ENCODE measurements at regions not wholly inside any gene's neighbourhood (a gene's known extent, or its start where the extent isn't known, plus 50 kb on each side); places are given as distances from the start of the nearest gene placed in this dataset.
"Not testable (repeated sequence)": the region's sequence is repeated elsewhere in the genome, so short reads cannot be mapped to it uniquely, and the experiment has no call there.

GRCh38 chr14:71437870-71438269, 494.4 kb upstream of the RGS6 start:
- no peak for ATAC-seq

- ATAC-seq = peak; percentile 26
Observed at GRCh38 chr14:71438684-71439083, 493.5 kb upstream of the RGS6 start.

GRCh38 chr14:71441126-71441525, 491.1 kb upstream of the RGS6 start:
- no peak for ATAC-seq

GRCh38 chr14:71444030-71444822, 488.0 kb upstream of the RGS6 start:
- no peak for ATAC-seq

GRCh38 chr14:71448431-71449315, 483.6 kb upstream of the RGS6 start:
- peak; percentile 77 for ATAC-seq

GRCh38 chr14:71449316-71450055, 482.7 kb upstream of the RGS6 start:
- ATAC-seq = peak; percentile 66

- no peak for ATAC-seq
Observed at GRCh38 chr14:71451501-71451900, 480.7 kb upstream of the RGS6 start.

- no peak for ATAC-seq
Observed at GRCh38 chr14:71452539-71452938, 479.7 kb upstream of the RGS6 start.

GRCh38 chr14:71452987-71453386, 479.2 kb upstream of the RGS6 start:
- no peak for ATAC-seq

GRCh38 chr14:71454010-71454409, 478.2 kb upstream of the RGS6 start:
- no peak for ATAC-seq

- no peak for ATAC-seq
Observed at GRCh38 chr14:71454513-71455332, 477.5 kb upstream of the RGS6 start.

GRCh38 chr14:71460091-71460490, 472.1 kb upstream of the RGS6 start:
- no peak for ATAC-seq

GRCh38 chr14:71461617-71462016, 470.6 kb upstream of the RGS6 start:
- not testable (repeated sequence) for ATAC-seq

GRCh38 chr14:71463807-71464206, 468.4 kb upstream of the RGS6 start:
- ATAC-seq = no peak

- ATAC-seq = no peak
Observed at GRCh38 chr14:71464840-71465239, 467.4 kb upstream of the RGS6 start.

GRCh38 chr14:71465316-71465715, 466.9 kb upstream of the RGS6 start:
- no peak for ATAC-seq

- ATAC-seq = no peak
Observed at GRCh38 chr14:71466251-71466650, 466.0 kb upstream of the RGS6 start.

GRCh38 chr14:71466946-71467345, 465.3 kb upstream of the RGS6 start:
- no peak for ATAC-seq

- no peak for ATAC-seq
Observed at GRCh38 chr14:71467361-71467811, 464.8 kb upstream of the RGS6 start.

GRCh38 chr14:71468701-71469100, 463.5 kb upstream of the RGS6 start:
- ATAC-seq = no peak

GRCh38 chr14:71469643-71470335, 462.4 kb upstream of the RGS6 start:
- ATAC-seq = no peak
